ENCODE measurements at regions not wholly inside any gene's neighbourhood (a gene's known extent, or its start where the extent isn't known, plus 50 kb on each side); places are given as distances from the start of the nearest gene placed in this dataset.

DNA sequence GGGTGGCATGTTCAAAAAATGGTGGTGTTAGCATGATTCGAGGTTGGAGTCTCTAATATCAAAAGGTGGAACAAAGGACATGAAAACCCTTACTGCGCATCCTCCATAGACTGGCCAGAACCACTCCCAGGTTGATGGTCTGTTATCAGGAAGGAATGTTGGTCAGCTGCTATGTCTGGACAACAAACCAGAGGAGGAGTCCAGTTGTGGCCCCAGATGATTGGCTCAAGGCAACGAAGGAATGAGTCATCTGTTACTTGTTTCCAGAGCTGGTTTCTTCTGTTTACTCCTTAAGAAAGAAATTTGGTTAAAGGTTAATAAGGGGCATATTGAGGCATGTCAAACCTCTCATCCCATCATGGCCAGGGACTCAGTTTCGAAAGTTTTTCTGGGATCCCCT lies 56.8 kb upstream of the GRIA4 start:
- POLR2A ChIA-PET: no interaction called here
- Histone ChIP-seq H3K36me3 (ENCODE audit: control insufficient read depth, insufficient read depth, low read length) (no peaks in the 10 kb centered on the region), H3K27me3 (ENCODE audit: control insufficient read depth, insufficient read depth, low read length) (no peaks in the 10 kb centered on the region), H3K4me3 (ENCODE audit: low read depth, low read length) (no peak overlapping the region)
- CTCF ChIA-PET: no interaction called here
- no peak for DNase-seq (ENCODE audit: low read depth)
- TF ChIP-seq, protein P1, sequence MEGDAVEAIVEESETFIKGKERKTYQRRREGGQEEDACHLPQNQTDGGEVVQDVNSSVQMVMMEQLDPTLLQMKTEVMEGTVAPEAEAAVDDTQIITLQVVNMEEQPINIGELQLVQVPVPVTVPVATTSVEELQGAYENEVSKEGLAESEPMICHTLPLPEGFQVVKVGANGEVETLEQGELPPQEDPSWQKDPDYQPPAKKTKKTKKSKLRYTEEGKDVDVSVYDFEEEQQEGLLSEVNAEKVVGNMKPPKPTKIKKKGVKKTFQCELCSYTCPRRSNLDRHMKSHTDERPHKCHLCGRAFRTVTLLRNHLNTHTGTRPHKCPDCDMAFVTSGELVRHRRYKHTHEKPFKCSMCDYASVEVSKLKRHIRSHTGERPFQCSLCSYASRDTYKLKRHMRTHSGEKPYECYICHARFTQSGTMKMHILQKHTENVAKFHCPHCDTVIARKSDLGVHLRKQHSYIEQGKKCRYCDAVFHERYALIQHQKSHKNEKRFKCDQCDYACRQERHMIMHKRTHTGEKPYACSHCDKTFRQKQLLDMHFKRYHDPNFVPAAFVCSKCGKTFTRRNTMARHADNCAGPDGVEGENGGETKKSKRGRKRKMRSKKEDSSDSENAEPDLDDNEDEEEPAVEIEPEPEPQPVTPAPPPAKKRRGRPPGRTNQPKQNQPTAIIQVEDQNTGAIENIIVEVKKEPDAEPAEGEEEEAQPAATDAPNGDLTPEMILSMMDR (IDR thresholded peaks at IDR 0.05; ENCODE audit: insufficient read depth, low read depth, low read length): no peak

DNA sequence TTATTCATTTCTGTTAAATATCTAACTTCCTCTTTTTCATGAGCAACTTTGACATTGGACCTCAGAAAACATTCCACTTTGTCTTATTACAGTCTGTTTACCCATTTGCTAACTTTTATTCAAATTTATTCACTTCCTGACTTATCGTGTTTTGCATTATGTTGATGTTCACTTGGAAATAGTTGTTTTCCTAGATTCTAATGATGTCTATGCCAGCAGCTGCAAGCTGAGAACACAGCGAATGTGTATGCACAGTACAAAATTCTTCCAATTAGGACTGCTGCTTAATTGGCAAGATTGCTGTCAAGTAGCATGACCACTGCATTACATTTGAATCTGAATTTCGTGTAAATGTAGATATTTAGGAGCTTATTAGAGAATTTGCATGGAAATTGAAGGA lies 61.5 kb upstream of the GRIA4 start:
- TF ChIP-seq, protein P1 (IDR thresholded peaks at IDR 0.05; ENCODE audit: insufficient read depth, low read depth, low read length): no peak
- DNase-seq (ENCODE audit: low read depth): no peak
- H3K36me3 ChIP-seq (ENCODE audit: control insufficient read depth, insufficient read depth, low read length): no peaks in the 10 kb centered on the region
- H3K4me3 ChIP-seq (ENCODE audit: low read depth, low read length): no peak overlapping the region
- H3K27me3 ChIP-seq (ENCODE audit: control insufficient read depth, insufficient read depth, low read length): no peaks in the 10 kb centered on the region
- ChIA-PET POLR2A (no interaction called here), CTCF (no interaction called here)

DNA sequence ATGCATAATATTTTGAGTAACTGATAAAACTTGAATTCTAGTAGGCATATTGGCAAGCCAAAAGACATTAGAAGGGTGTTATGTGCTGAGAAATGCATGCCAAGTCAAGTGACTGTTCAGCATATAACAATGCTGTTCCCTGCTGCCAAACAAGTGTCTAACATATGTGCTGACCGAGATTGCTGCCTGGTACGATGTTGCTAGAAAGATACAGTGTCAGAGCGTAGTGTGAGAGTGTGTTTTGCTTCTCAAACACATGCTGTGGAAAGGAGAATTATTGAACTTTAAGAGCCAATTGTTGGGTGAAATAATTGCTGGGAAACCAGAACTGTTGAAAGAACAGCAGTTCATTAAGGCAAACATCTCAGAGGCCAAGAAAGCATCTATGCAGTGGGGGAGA lies 71.3 kb upstream of the GRIA4 start:
- TF ChIP-seq, protein P1 (IDR thresholded peaks at IDR 0.05; ENCODE audit: insufficient read depth, low read depth, low read length): no peak
- ChIA-PET POLR2A (no interaction called here), CTCF (no interaction called here)
- no peaks in the 10 kb centered on the region for H3K27me3 ChIP-seq (ENCODE audit: control insufficient read depth, insufficient read depth, low read length)
- DNase-seq (ENCODE audit: low read depth): no peak
- no peaks in the 10 kb centered on the region for H3K36me3 ChIP-seq (ENCODE audit: control insufficient read depth, insufficient read depth, low read length)
- H3K4me3 ChIP-seq (ENCODE audit: low read depth, low read length): no peak overlapping the region

DNA sequence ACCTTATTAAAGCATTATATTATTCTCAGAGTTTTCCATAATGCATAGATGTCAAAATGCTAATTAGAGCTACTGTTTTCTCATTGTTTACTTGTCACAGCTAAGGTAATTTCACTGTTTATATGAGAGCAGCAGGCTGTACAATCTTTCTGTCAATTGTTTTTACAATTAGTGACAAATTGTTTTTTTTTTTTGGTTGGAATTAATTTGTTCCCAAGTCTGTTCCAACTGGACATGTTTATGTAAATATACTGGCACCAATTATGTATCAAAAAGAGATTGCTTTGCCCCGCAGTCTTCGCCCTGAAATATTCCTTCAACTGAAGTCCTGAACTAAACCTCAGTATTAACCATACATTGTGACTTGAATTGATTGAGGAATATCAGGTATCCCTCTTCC lies 72.3 kb upstream of the GRIA4 start:
- Histone ChIP-seq H3K4me3 (ENCODE audit: low read depth, low read length) (no peak overlapping the region), H3K27me3 (ENCODE audit: control insufficient read depth, insufficient read depth, low read length) (no peaks in the 10 kb centered on the region), H3K36me3 (ENCODE audit: control insufficient read depth, insufficient read depth, low read length) (no peaks in the 10 kb centered on the region)
- TF ChIP-seq, protein P1 (IDR thresholded peaks at IDR 0.05; ENCODE audit: insufficient read depth, low read depth, low read length): no peak
- POLR2A ChIA-PET: no interaction called here
- no peak for DNase-seq (ENCODE audit: low read depth)
- CTCF ChIA-PET: no interaction called here

DNA sequence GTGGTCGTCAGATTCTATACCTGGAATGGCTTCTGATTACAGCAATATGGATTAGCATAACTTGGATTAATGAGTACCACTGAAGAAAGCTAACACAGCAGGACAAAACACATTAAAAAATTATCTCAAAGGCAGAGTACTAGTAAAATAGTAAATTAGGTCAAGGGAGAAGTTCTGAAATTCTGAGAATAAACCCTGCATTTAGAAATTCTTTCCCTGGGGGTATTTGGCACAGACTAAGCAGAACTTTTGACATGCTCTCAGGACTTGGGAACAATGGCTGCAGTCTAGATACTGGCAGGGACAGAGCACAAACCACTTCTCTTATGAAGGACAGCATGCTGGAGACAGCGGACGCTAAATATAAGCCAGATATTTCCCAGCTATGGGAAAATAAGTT lies 85.6 kb upstream of the GRIA4 start:
- H3K4me3 ChIP-seq (ENCODE audit: low read depth, low read length): no peak overlapping the region
- CTCF ChIA-PET: no interaction called here
- POLR2A ChIA-PET: no interaction called here

More for the DNA sequence above, 85.6 kb upstream of the GRIA4 start:
- H3K27me3 ChIP-seq (ENCODE audit: control insufficient read depth, insufficient read depth, low read length): no peaks in the 10 kb centered on the region
- no peaks in the 10 kb centered on the region for H3K36me3 ChIP-seq (ENCODE audit: control insufficient read depth, insufficient read depth, low read length)
- DNase-seq (ENCODE audit: low read depth): no peak
- TF ChIP-seq, protein P1 (IDR thresholded peaks at IDR 0.05; ENCODE audit: insufficient read depth, low read depth, low read length): no peak

All from BJ (cell line).